NCI-H2196 (cell line): ENCODE measurements at regions not wholly inside any gene's neighbourhood (a gene's known extent, or its start where the extent isn't known, plus 50 kb on each side); places are given as distances from the start of the nearest gene placed in this dataset.
"Not testable (repeated sequence)": the region's sequence is repeated elsewhere in the genome, so short reads cannot be mapped to it uniquely, and the experiment has no call there.

ENCODE experiments used
- DNase-seq: peaks from one replicate; lab custom pipeline; 2025; ENCODE audit not compliant: unreplicated experiment; lab: John Stamatoyannopoulos, UW

- no peak for DNase-seq
Observed at GRCh38 chr6:68032217-68032616, 602.9 kb upstream of the ADGRB3 start.

- DNase-seq, result no peak
Observed at GRCh38 chr6:68031054-68031453, 604.0 kb upstream of the ADGRB3 start.

GRCh38 chr6:68026483-68026882 is 608.6 kb upstream of the ADGRB3 start:
- no peak for DNase-seq

- no peak for DNase-seq
Observed at GRCh38 chr6:68025764-68026163, 609.3 kb upstream of the ADGRB3 start.

GRCh38 chr6:68024570-68025269 is 610.4 kb upstream of the ADGRB3 start:
- DNase-seq, result no peak

- DNase-seq, result not testable (repeated sequence)
Observed at GRCh38 chr6:68022968-68023367, 612.1 kb upstream of the ADGRB3 start.

GRCh38 chr6:68013780-68014515 is 621.1 kb upstream of the ADGRB3 start:
- DNase-seq, result no peak

- no peak for DNase-seq
Observed at GRCh38 chr6:68012822-68013221, 622.3 kb upstream of the ADGRB3 start.

GRCh38 chr6:68010936-68011335 is 624.1 kb upstream of the ADGRB3 start:
- no peak for DNase-seq

- DNase-seq, result no peak
Observed at GRCh38 chr6:68008445-68008844, 626.6 kb upstream of the ADGRB3 start.

- DNase-seq, result no peak
Observed at GRCh38 chr6:68007717-68008116, 627.4 kb upstream of the ADGRB3 start.

GRCh38 chr6:67986694-67987232 is 648.3 kb upstream of the ADGRB3 start:
- DNase-seq, result no peak

- DNase-seq, result no peak
Observed at GRCh38 chr6:67976486-67976885, 658.6 kb upstream of the ADGRB3 start.

GRCh38 chr6:67974931-67975330 is 660.2 kb upstream of the ADGRB3 start:
- DNase-seq, result no peak

GRCh38 chr6:67971812-67972211 is 663.3 kb upstream of the ADGRB3 start:
- DNase-seq, result no peak

- no peak for DNase-seq
Observed at GRCh38 chr6:67966830-67967229, 668.3 kb upstream of the ADGRB3 start.

GRCh38 chr6:67956352-67956751 is 678.7 kb upstream of the ADGRB3 start:
- no peak for DNase-seq

- DNase-seq, result no peak
Observed at GRCh38 chr6:67952948-67953347, 682.1 kb upstream of the ADGRB3 start.

GRCh38 chr6:67952121-67952520 is 683.0 kb upstream of the ADGRB3 start:
- DNase-seq, result no peak

GRCh38 chr6:67947762-67948161 is 687.3 kb upstream of the ADGRB3 start:
- DNase-seq, result not testable (repeated sequence)

- DNase-seq, result no peak
Observed at GRCh38 chr6:67935976-67936477, 699.1 kb upstream of the ADGRB3 start.

- no peak for DNase-seq
Observed at GRCh38 chr6:67933278-67933677, 701.8 kb upstream of the ADGRB3 start.
